ENCODE measurements at regions not wholly inside any gene's neighbourhood (a gene's known extent, or its start where the extent isn't known, plus 50 kb on each side); places are given as distances from the start of the nearest gene placed in this dataset.

GRCh38 chr6:153962555-153962954 is 76.5 kb upstream of the OPRM1 start:
- no peak for DNase-seq
- no peak for TF ChIP-seq POLR2A (IDR thresholded peaks at IDR 0.05)
- no peak for TF ChIP-seq CTCF (IDR thresholded peaks at IDR 0.05)
- Histone ChIP-seq H3K27ac (no peak overlapping the region), H3K36me3 (no peaks in the 10 kb centered on the region), H3K4me1 (no peaks in the 10 kb centered on the region), H3K4me3 (no peak overlapping the region), H3K9me3 (no peaks in the 10 kb centered on the region), H3K27me3 (no peaks in the 10 kb centered on the region)

GRCh38 chr6:153960741-153961140 is 78.3 kb upstream of the OPRM1 start:
- Histone ChIP-seq H3K36me3 (no peaks in the 10 kb centered on the region), H3K27me3 (no peaks in the 10 kb centered on the region), H3K9me3 (no peaks in the 10 kb centered on the region), H3K27ac (no peak overlapping the region), H3K4me3 (no peak overlapping the region), H3K4me1 (no peaks in the 10 kb centered on the region)
- DNase-seq: no peak
- TF ChIP-seq POLR2A (IDR thresholded peaks at IDR 0.05) (no peak), CTCF (IDR thresholded peaks at IDR 0.05) (no peak)

DNA sequence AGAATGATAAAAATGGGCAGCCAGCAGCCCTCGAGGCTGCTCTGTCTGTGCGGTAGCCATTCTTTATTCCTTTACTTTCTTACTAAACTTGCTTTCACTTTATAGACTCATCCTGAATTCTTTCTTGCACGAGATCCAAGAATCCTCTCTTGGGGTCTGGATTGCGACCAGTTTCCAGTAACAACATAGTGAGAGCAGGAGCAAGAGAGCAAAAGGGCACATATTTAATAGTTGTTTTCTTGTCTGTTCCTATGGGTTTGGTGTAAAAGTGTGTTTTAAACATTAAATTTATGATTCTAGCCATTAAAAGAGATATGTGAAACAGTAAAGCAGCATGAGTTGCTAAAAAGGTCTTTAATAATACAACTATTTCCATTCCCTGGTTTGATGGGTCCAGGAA is 78.8 kb upstream of the OPRM1 start:
- Histone ChIP-seq H3K27ac (no peak overlapping the region), H3K27me3 (no peaks in the 10 kb centered on the region), H3K36me3 (no peaks in the 10 kb centered on the region), H3K4me3 (no peak overlapping the region), H3K9me3 (no peaks in the 10 kb centered on the region), H3K4me1 (no peaks in the 10 kb centered on the region)
- TF ChIP-seq POLR2A (IDR thresholded peaks at IDR 0.05) (no peak), CTCF (IDR thresholded peaks at IDR 0.05) (no peak)
- DNase-seq: no peak

DNA sequence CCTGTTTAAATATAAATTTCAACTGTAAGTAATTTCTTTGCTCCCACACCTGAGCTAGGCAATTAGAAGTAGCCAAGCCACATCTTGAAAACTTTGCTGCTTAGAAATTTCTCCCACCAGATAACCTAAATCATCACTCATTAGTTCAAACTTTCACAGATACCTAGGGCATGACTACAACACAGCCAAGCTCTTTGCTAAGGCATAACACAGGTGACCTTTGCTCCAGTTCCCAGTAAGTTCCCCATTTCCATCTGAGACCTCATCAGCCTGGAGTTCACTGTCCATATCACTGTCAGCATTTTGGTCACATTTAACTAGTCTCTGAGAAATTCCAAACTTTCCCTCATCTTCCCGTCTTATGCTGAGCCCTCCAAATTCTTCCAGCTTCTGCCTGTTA is 79.8 kb upstream of the OPRM1 start:
- H3K27ac ChIP-seq: no peak overlapping the region
- TF ChIP-seq CTCF (IDR thresholded peaks at IDR 0.05): no peak
- no peak for TF ChIP-seq POLR2A (IDR thresholded peaks at IDR 0.05)
- no peaks in the 10 kb centered on the region for H3K9me3 ChIP-seq
- H3K27me3 ChIP-seq: no peaks in the 10 kb centered on the region
- no peak for DNase-seq
- no peak overlapping the region for H3K4me3 ChIP-seq
- H3K36me3 ChIP-seq: no peaks in the 10 kb centered on the region
- no peaks in the 10 kb centered on the region for H3K4me1 ChIP-seq

DNA sequence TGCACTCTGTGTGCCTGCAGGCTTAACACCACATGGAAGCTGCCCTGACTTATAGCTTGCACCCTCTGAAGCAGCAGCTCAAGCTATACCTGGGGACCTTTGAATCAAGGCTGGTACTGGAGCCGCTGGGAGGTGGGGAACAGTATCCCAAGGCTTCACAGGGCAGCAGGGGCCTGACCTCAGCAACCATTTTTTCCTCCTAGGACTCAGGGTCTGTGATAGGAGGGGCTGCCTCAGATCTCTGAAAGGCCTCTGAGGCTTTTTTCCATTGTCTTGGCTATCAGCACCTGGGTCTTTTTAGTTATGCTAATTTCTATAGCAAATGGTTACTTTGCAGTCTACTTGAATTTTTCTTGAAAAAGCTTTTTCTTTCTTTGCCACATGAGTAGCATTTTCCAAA is 80.2 kb upstream of the OPRM1 start:
- DNase-seq: no peak
- no peak overlapping the region for H3K4me3 ChIP-seq
- no peaks in the 10 kb centered on the region for H3K36me3 ChIP-seq
- H3K9me3 ChIP-seq: no peaks in the 10 kb centered on the region
- no peaks in the 10 kb centered on the region for H3K27me3 ChIP-seq
- no peaks in the 10 kb centered on the region for H3K4me1 ChIP-seq
- no peak for TF ChIP-seq POLR2A (IDR thresholded peaks at IDR 0.05)
- no peak for TF ChIP-seq CTCF (IDR thresholded peaks at IDR 0.05)
- no peak overlapping the region for H3K27ac ChIP-seq

GRCh38 chr6:153957394-153957793 is 81.6 kb upstream of the OPRM1 start:
- no peaks in the 10 kb centered on the region for H3K4me1 ChIP-seq
- no peak for DNase-seq
- no peaks in the 10 kb centered on the region for H3K27me3 ChIP-seq
- no peak for TF ChIP-seq CTCF (IDR thresholded peaks at IDR 0.05)
- no peak for TF ChIP-seq POLR2A (IDR thresholded peaks at IDR 0.05)
- H3K27ac ChIP-seq: no peak overlapping the region
- no peaks in the 10 kb centered on the region for H3K36me3 ChIP-seq
- H3K9me3 ChIP-seq: no peaks in the 10 kb centered on the region
- no peak overlapping the region for H3K4me3 ChIP-seq
